ENCODE measurements at regions not wholly inside any gene's neighbourhood (a gene's known extent, or its start where the extent isn't known, plus 50 kb on each side); places are given as distances from the start of the nearest gene placed in this dataset.

DNA sequence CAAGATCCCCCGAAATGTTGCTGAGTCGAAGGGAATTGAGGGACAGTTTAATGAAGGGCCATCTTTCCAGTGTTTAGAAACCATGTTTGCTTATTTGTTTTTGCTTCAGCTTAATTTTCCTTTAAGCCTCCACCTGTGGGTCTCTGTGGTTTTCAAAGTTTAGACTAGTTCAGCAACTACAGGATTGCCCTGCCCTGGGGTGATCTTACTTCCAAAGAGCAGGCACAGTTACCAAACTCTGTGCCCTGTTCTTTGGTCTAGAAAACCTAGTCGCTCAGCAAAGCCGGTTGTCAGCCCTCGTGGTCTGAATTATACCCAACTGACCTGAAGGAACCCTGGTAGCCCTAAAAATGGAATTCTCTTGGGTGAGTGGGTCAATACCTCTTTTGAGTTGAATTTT is 219.2 kb upstream of the GMDS start:
- ATAC-seq (no peak), DNase-seq (no peak)
- TF ChIP-seq, protein P1, sequence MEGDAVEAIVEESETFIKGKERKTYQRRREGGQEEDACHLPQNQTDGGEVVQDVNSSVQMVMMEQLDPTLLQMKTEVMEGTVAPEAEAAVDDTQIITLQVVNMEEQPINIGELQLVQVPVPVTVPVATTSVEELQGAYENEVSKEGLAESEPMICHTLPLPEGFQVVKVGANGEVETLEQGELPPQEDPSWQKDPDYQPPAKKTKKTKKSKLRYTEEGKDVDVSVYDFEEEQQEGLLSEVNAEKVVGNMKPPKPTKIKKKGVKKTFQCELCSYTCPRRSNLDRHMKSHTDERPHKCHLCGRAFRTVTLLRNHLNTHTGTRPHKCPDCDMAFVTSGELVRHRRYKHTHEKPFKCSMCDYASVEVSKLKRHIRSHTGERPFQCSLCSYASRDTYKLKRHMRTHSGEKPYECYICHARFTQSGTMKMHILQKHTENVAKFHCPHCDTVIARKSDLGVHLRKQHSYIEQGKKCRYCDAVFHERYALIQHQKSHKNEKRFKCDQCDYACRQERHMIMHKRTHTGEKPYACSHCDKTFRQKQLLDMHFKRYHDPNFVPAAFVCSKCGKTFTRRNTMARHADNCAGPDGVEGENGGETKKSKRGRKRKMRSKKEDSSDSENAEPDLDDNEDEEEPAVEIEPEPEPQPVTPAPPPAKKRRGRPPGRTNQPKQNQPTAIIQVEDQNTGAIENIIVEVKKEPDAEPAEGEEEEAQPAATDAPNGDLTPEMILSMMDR (IDR thresholded peaks at IDR 0.05) = no peak
- no peak for TF ChIP-seq POLR2A (IDR thresholded peaks at IDR 0.05)
- H3K9me3 ChIP-seq = no peaks in the 10 kb centered on the region
- no peak overlapping the region for H3K27ac ChIP-seq
- H3K4me3 ChIP-seq = no peak overlapping the region
- intact Hi-C loops (cut with DNase I) = no loop called here
- peaks cover 0 to 6% (median 0%) of the 10 kb centered on the region in 9 donors for H3K27me3 ChIP-seq
- 95 to 98% (median 96%) methylated on average over 5 of the region's 5 CpGs for WGBS, 4 donors
- H3K4me1 ChIP-seq = no peaks in the 10 kb centered on the region
- no peaks in the 10 kb centered on the region for H3K36me3 ChIP-seq

- DNase-seq = no peak
- Histone ChIP-seq H3K9me3 (no peaks in the 10 kb centered on the region), H3K27ac (no peak overlapping the region), H3K4me3 (no peak overlapping the region), H3K36me3 (no peaks in the 10 kb centered on the region), H3K4me1 (no peaks in the 10 kb centered on the region), H3K27me3 (peaks cover 0 to 6% (median 0%) of the 10 kb centered on the region in 9 donors)
- intact Hi-C loops (cut with DNase I) = no loop called here
- TF ChIP-seq, protein P1 (IDR thresholded peaks at IDR 0.05) = no peak
- no peak for TF ChIP-seq POLR2A (IDR thresholded peaks at IDR 0.05)
- ATAC-seq = no peak
- WGBS, 4 donors = 73 to 95% (median 86%) methylated on average over 9 to 10 of the region's 10 CpGs
Observed at GRCh38 chr6:2462831-2463230, 217.4 kb upstream of the GMDS start.

- intact Hi-C loops (cut with DNase I) = no loop called here
- H3K27me3 ChIP-seq = no peaks in the 10 kb centered on the region
- TF ChIP-seq, protein P1 (IDR thresholded peaks at IDR 0.05) = no peak
- no peak for TF ChIP-seq POLR2A (IDR thresholded peaks at IDR 0.05)
- no peak overlapping the region for H3K4me3 ChIP-seq
- no peak for DNase-seq
- no peaks in the 10 kb centered on the region for H3K4me1 ChIP-seq
- 90 to 96% (median 95%) methylated on average over 9 of the region's 9 CpGs for WGBS, 4 donors
- H3K36me3 ChIP-seq = no peaks in the 10 kb centered on the region
- ATAC-seq = no peak
- no peaks in the 10 kb centered on the region for H3K9me3 ChIP-seq
- H3K27ac ChIP-seq = no peak overlapping the region
Observed at GRCh38 chr6:2460216-2460745, 214.9 kb upstream of the GMDS start.

DNA sequence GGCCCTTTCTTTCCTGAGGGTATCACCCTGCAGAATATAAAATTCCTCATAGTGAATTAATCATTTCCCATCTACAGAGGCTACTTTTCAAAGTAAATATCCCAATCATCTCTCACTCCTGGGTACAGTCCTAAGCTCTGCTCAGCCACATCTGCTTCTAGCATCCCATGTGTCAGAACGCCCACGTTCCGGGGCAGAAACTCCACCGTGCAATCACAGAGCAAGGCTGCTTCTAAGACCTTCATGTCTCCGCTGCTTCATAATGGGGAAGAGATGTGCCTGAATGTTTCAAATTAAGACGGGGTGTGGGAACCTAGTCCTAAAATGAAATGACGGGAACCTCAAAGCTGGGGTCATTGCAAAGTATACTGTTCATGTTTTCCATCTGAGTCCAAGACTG is 208.8 kb upstream of the GMDS start:
- DNase-seq (no peak), ATAC-seq (no peak)
- intact Hi-C loops (cut with DNase I) = loop anchor here in 3 of 10 donors (5.0 to 10.0 kb wide), 3 partner anchors 178 to 849 kb away; partner anchors contain the start of gene FOXC1 (in 1 of the 3)
- no peaks in the 10 kb centered on the region for H3K27me3 ChIP-seq
- H3K4me3 ChIP-seq = no peak overlapping the region
- no peaks in the 10 kb centered on the region for H3K9me3 ChIP-seq
- TF ChIP-seq POLR2A (IDR thresholded peaks at IDR 0.05) = no peak
- TF ChIP-seq, protein P1 (IDR thresholded peaks at IDR 0.05) = no peak
- H3K27ac ChIP-seq = no peak overlapping the region
- H3K4me1 ChIP-seq = peaks cover 0 to 12% (median 0%) of the 10 kb centered on the region in 12 donors
- H3K36me3 ChIP-seq = no peaks in the 10 kb centered on the region
- WGBS, 4 donors = 80 to 95% (median 92%) methylated on average over 7 of the region's 7 CpGs
